Activated CD8-positive, alpha-beta memory T cell treated with anti-CD3 and anti-CD28 coated beads for 4 hours (primary cell): ENCODE measurements at regions not wholly inside any gene's neighbourhood (a gene's known extent, or its start where the extent isn't known, plus 50 kb on each side); places are given as distances from the start of the nearest gene placed in this dataset.

Experiments used
- DNase-seq, 2 donors: peaks; one replicate each; pipeline ENCODE4 v3.0.0-alpha.2; 2020; ENCODE audit warnings: low read depth in 2 of 2

GRCh38 chr2:5953525-5953924 is 261.3 kb downstream of the SOX11 start:
- no peak for DNase-seq

DNA sequence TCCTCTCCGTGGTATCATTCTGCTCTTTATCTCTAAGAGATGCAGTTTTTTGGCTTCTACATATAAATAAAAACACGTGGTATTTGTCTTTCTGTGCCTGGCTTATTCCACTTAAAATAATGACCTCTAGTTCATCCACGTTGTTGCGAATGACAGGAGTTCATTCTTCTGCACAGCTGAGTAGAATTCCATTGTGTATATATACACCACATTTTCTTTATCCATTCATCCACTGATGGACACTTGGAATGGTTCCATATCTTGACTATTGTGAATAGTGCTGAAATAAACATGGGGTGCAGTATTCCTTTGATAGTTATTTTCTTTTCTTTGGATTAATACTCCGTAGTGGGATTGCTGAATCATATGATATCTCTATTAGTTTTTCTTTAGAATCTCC is 262.3 kb downstream of the SOX11 start:
- no peak for DNase-seq

DNA sequence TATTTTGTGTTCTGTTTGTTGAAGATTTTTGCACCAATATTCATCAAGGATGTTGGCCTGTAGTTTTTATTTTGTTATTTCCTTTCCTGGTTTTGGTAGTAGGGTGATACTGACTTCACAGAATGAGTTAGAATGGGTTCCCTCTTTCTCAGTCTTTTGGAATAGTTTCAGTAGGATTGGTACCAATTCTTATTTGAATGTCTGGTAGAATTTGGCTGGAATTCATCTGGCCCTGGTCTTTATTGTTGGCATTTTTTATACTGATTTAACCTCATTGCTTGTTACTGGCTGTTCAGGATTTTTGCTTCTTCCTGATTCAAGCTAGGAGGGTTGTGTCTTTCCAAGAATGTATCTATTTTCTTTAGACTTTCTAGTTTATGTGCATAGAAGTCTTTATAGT is 263.7 kb downstream of the SOX11 start:
- DNase-seq, result no peak

- DNase-seq, result no peak
Observed at GRCh38 chr2:5959836-5960820, 267.9 kb downstream of the SOX11 start.

DNA sequence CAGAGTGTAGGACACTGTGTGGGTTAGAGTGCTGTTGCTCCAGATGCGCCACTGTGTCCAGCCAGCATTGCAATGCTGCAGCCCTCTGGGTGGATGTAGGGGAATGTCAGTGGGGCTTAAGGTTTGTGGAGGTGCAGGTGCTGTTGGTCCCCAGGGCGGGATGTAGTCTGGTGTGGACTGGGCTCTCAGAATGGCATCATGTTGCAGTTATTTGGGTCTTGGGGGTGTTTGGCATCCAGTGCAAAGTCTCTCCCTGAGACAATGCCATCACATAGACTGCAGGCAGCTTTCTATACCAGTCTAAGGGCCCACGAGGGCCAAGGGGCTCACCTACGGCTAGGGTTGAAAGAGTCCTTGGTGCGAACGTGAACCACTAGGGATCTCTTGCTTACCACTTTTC is 275.3 kb downstream of the SOX11 start:
- DNase-seq, result no peak

DNA sequence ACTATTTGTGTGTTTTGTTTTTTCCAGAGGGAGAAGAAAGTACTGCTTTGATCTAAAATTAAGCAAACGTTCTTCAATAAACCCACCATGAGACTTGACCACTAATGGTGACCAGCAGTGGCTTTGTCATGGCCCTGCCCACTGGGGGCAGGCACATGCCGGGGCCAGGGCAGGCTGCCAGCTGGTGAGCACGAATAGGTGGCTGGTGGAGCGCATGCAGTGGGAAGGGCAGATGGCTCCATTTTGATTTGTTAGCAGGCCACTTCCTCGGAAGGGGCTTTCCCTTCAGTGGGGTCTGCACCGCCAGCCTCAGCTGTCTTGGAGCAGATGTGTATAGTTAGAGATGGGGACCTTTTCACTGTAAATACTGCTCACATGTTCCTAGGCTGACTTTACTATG is 277.1 kb downstream of the SOX11 start:
- DNase-seq, result no peak

DNA sequence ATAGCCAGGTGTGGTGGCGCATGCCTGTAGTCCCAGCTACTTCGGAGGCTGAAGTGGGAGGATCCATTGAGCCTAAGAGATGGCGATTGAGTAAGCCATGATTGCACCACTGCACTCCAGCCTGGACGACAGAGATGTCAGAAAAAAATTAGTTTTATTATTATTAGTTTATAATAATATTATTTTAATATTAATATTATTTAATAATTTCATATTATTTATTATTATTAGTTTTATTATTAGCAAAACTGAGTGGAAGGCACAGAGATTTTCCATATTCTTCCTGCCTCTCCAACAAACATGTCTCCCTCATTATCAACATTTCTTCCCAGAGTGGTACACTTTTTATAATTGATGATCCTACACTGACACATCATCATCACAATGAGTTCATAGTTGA is 278.2 kb downstream of the SOX11 start:
- DNase-seq, result no peak

- DNase-seq, result no peak
Observed at GRCh38 chr2:5974477-5974876, 282.3 kb downstream of the SOX11 start.

- no peak for DNase-seq
Observed at GRCh38 chr2:5975401-5975800, 283.2 kb downstream of the SOX11 start.

DNA sequence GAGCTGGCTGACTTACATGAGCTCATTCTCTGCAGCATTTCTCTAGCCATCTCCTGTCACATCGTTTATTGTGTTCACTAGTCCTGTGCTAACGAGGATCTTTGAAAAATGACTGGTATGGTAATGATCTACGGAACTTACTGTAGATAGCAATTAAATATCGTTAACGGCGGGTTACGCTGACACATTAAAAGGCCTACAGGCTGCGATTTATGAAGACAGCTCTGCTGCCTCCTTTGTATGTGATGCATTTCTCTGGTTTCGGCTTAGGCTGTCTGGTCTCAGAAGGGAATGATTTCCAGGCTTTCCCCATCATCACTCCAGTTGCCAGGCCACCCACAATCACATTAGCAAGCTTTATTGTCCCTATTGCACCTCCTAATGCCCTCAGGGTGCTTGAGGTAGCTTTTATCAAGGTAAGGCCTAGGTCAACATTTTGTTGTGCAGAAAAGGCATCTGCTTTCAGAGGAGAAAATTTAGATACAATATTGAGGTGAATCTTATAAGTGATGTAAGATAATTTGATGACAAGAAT is 284.4 kb downstream of the SOX11 start:
- no peak for DNase-seq

GRCh38 chr2:5977477-5977876 is 285.3 kb downstream of the SOX11 start:
- no peak for DNase-seq

DNA sequence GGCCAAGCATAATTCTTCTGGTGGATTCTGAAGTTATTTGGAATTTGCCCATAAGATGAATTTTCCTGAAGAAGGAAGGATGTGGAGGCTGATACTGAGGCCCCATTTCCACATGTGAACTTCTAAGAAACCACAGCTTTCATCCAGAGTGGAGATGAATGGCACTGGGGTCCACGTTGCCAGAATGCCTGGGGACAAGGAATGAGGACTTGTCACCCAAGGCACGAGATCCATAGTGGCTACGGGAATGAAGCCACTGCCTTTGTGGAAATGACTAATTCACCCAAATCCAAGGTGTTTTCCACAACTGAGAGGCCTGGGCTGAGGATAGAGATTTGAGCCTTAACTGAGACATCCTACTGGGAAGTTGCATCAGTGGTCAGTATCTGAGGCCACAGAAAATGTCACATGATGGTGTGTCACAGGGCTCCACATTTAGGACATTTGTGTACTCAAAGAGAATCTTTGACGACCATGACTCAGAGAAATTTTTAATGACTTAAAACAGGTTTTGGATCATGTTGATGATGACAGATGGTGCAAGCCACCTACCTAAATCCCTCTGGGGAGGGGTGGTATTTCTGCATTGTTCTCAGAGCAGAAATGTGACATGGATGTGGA is 286.1 kb downstream of the SOX11 start:
- DNase-seq, result no peak

DNA sequence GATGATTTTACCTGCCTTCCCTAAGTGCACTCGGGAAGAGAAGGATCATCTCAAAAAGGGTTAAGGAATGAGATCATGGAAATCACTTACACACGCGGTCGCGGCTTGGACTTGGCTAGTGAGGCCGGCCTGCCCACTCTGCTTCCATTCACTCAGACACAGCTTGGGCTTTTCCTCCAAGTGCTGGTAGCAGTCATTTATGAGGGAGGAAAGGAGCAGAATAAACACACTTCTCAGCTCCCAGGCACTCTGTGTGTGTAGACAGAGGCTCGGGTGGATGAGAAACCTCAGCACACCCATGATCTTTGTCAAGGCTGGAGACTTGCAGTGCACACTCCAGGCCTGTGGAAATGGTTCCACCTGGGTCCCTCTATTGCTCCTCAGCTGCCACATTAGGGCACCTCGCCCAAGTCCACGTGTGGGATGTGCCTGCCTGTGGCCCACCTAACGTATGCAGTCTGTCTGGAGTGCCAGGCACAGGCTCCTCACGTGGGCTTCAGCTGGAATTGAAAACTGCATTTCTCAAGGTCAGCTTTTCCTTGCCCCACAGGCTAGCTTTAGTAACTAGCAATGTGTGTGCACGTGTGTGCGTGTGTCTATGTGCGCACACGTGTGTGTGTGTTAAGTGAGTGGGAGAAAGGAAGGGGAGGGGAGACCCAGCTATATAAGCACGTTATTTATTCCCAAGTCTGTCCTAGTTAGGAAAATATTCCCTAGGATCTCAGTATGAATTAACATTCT is 288.4 kb downstream of the SOX11 start:
- DNase-seq, result no peak

DNA sequence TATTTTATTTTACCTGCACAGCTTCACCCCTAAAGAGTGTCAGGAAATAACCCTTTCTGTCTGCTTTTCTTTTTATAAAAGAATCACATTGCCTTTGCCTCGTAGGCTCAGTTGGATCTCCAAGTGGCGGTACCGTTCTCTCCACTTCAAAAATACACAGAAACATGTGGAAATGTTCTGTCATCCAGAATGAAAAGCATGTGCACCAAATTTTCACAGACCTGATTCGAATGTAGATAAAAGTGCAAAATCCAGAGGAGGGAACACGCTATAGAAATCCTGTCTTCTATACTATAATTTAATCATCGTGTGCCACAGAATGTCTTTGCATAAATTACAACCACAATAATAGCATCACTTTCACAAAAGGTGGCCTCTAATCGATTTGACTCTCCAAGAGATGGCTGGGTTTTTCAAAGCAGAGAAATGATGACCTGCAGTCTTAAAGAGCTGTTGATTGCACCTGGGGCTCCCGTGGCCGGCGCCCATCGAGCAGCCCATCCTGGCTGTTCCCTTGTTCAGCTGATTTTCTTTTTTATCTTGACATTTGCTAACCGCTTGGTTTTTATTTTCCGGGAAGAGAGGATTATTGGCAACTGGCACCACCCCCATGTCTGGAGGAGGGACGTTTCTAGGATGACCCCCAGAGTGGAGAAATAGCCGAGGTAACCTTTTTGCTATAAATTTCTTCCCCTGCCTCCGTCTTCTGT is 290.2 kb downstream of the SOX11 start:
- DNase-seq, result no peak

- DNase-seq, result no peak
Observed at GRCh38 chr2:5982903-5983265, 290.7 kb downstream of the SOX11 start.

DNA sequence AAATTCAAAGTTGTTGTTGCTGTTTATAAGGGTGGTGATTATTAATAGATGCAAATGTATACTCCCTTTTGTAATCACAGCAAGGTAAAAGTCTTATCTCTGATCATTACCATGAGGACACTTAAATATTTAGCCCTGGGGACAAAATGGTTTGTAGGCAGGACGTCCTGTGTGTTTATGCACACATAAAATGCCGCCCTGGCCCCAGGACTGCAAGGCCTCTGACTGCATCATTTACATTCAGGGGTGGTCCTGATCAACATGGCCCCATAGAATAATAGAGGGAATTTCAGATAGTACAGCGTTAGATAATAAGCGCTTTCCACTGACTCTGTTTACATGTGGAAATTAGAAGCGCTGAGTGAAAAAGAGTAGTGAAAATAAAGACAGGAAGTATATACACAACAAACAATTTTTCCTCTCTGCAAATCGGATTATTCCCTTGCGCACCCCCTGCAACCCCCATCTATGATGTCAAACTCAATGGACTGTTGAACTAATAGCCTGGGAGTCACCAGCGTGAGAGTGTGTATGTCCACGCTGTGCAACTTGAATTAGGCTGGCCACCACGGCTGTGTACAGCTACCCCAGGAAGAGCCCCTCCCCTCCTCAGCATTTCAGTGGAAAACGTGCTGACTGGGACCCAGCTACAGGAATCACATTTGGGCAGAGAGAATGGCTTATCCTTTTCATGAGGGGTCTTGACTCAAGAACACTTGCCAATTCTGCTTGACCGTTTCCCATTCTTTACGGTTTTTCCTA is 291.5 kb downstream of the SOX11 start:
- no peak for DNase-seq

DNA sequence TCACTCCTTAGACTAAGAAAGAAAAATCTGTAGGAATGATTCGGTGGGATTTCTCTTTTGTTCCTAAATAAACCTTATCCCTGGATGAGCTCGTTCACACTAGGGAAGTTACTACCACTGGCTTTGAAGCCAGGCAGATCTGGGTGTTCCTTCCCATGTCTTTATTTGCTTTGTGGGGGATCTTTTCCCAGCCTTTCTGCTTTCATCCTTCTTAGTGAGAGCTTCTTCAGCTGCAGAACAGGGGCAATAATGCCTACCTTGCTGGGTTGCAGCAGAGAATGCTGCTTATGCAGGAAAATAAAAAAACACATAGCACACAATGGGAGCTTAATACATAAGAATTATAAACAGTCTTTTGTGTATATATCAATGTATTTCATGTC is 292.1 kb downstream of the SOX11 start:
- no peak for DNase-seq

- no peak for DNase-seq
Observed at GRCh38 chr2:5984946-5985345, 292.8 kb downstream of the SOX11 start.

GRCh38 chr2:5985536-5986385 is 293.6 kb downstream of the SOX11 start:
- no peak for DNase-seq
